ENCODE measurements at regions not wholly inside any gene's neighbourhood (a gene's known extent, or its start where the extent isn't known, plus 50 kb on each side); places are given as distances from the start of the nearest gene placed in this dataset.

- no peaks in the 10 kb centered on the region for H3K27me3 ChIP-seq (ENCODE audit: insufficient read depth)
- Mint-ChIP-seq H3K27ac (no peak overlapping the region), H3K36me3 (ENCODE audit: low read depth) (peaks cover 19% of the 10 kb centered on the region; the same call in 2 of the 3 replicates), H3K4me1 (no peaks in the 10 kb centered on the region), H3K9me3 (peaks cover 21% of the 10 kb centered on the region; the same call in 2 of the 3 replicates), H3K27me3 (ENCODE audit: insufficient read depth, low read depth, poor library complexity) (no peaks in the 10 kb centered on the region), H3K4me3 (no peak overlapping the region)
- TF ChIP-seq CREB1 (CRISPR knock-in tag; IDR thresholded peaks at IDR 0.05; ENCODE audit: low read depth) (no peak), EZH2 (IDR thresholded peaks at IDR 0.05; ENCODE audit: low read depth, unreplicated experiment) (no peak), NANOG (IDR thresholded peaks at IDR 0.05; ENCODE audit: borderline replicate concordance) (no peak)
- no peak overlapping the region for H3K4me2 ChIP-seq
- no peak overlapping the region for H2AFZ ChIP-seq
- H3K4me3 ChIP-seq: no peak overlapping the region
- H3K4me1 ChIP-seq (ENCODE audit: insufficient read depth): no peaks in the 10 kb centered on the region
- H3K36me3 ChIP-seq (ENCODE audit: insufficient read depth): peaks cover 11% of the 10 kb centered on the region; the same call in 1 of the 2 replicates
- DNase-seq (ENCODE audit: low spot score) (no peak), ATAC-seq (no peak)
- H3K27ac ChIP-seq (ENCODE audit: low read depth): no peak overlapping the region
- H3K9me2 ChIP-seq (ENCODE audit: insufficient read depth): peaks cover 4% of the 10 kb centered on the region; the same call in 1 of the 2 replicates
- no peaks in the 10 kb centered on the region for H3K79me2 ChIP-seq (replicated peaks; ENCODE audit: insufficient read depth)
- no peaks in the 10 kb centered on the region for H4K20me1 ChIP-seq (replicated peaks; ENCODE audit: insufficient read depth)
- H3F3A ChIP-seq (replicated peaks; ENCODE audit: low read depth): no peaks in the 10 kb centered on the region
Measured at GRCh38 chr12:73181244-73181643, 909.1 kb downstream of the TRHDE start.

- ATAC-seq (no peak), DNase-seq (ENCODE audit: low spot score) (no peak)
- no peak overlapping the region for H3K4me3 Mint-ChIP-seq
- TF ChIP-seq STAT1 (IDR thresholded peaks at IDR 0.05; ENCODE audit: unreplicated experiment) (no peak), ZNF331 (CRISPR knock-in tag; IDR thresholded peaks at IDR 0.05; ENCODE audit: low read depth) (no peak), CTCF (conservative IDR thresholded peaks at IDR 0.05; ENCODE audit: low read depth in 2 of 2) (no peak), REST (IDR thresholded peaks at IDR 0.05; ENCODE audit: unreplicated experiment) (no peak), ETS1 (IDR thresholded peaks at IDR 0.05) (no peak), POLR2AphosphoS5 (IDR thresholded peaks at IDR 0.05; ENCODE audit: low read depth) (no peak), EZH2phosphoT487 (IDR thresholded peaks at IDR 0.05; ENCODE audit: unreplicated experiment) (no peak), ZNF114 (CRISPR knock-in tag; IDR thresholded peaks at IDR 0.05) (no peak)
Measured at GRCh38 chr12:73185403-73185802, 913.2 kb downstream of the TRHDE start.

More at GRCh38 chr12:73185403-73185802, 913.2 kb downstream of the TRHDE start:
- Histone ChIP-seq H2AFZ (no peak overlapping the region), H3K27ac (ENCODE audit: low read depth) (no peak overlapping the region), H3K79me2 (replicated peaks; ENCODE audit: insufficient read depth) (no peaks in the 10 kb centered on the region), H3K36me3 (ENCODE audit: insufficient read depth) (peaks cover 11% of the 10 kb centered on the region; the same call in 1 of the 2 replicates), H3K4me3 (no peak overlapping the region), H3K9me2 (ENCODE audit: insufficient read depth) (no peaks in the 10 kb centered on the region), H3K27me3 (ENCODE audit: insufficient read depth) (no peaks in the 10 kb centered on the region), H3F3A (replicated peaks; ENCODE audit: low read depth) (no peaks in the 10 kb centered on the region), H3K4me2 (no peak overlapping the region), H3K4me1 (ENCODE audit: insufficient read depth) (no peaks in the 10 kb centered on the region), H4K20me1 (replicated peaks; ENCODE audit: insufficient read depth) (no peaks in the 10 kb centered on the region)
- peaks cover 2% of the 10 kb centered on the region for H3K27me3 Mint-ChIP-seq (ENCODE audit: insufficient read depth, low read depth, poor library complexity)
- H3K4me1 Mint-ChIP-seq: no peaks in the 10 kb centered on the region
- peaks cover 23% of the 10 kb centered on the region; the same call in 2 of the 3 replicates for H3K9me3 Mint-ChIP-seq
- H3K27ac Mint-ChIP-seq: no peak overlapping the region
- H3K36me3 Mint-ChIP-seq (ENCODE audit: low read depth): peaks cover 25% of the 10 kb centered on the region; the same call in 2 of the 3 replicates

Measured in GM23338 (cell line).